K562 (cell line): ENCODE measurements at regions not wholly inside any gene's neighbourhood (a gene's known extent, or its start where the extent isn't known, plus 50 kb on each side); places are given as distances from the start of the nearest gene placed in this dataset.

Experiments used
- ARHGAP35 ChIP-seq: fragments of 450-650 bp; IDR thresholded peaks from 2 replicates; pipeline ENCODE4 v1.6.1; 2018; ENCODE audit not compliant: partially characterized antibody
- ARID2 ChIP-seq: fragments of 450-650 bp; IDR thresholded peaks from 2 replicates; pipeline ENCODE4 v1.6.1; 2017; ENCODE audit warnings: antibody characterized with exemption, mild to moderate bottlenecking
- CHD7 ChIP-seq: fragments of 200-600 bp; sonication (generic); IDR thresholded peaks from one replicate; pipeline ENCODE4 v1.6.1; 2012; ENCODE audit warnings: mild to moderate bottlenecking, low read depth, low read length, inconsistent platforms
- DPF2 ChIP-seq: fragments of 450-650 bp; IDR thresholded peaks from 2 replicates; pipeline ENCODE4 v1.6.1; 2016
- MAZ ChIP-seq, 2 experiments: fragments of 450-650 bp in 1 of 2; sonication (generic) in 1 of 2; formaldehyde crosslinking; IDR thresholded peaks in 1 of 2; conservative IDR thresholded peaks in 1 of 2; 2 replicates each; pipeline versions ENCODE4 v1.4.0 to v1.5.0; 2020; ENCODE audit warnings: mild to moderate bottlenecking in 1 of 2, missing genetic modification reagents in 1 of 2
- TFAM ChIP-seq: fragments of 250-450 bp; sonication (Bioruptor Pico); conservative IDR thresholded peaks from 2 replicates; pipeline ENCODE4 v1.5.0; 2021; ENCODE audit warnings: mild to moderate bottlenecking, moderate library complexity
- ZNF395 ChIP-seq: fragments of 200-800 bp; sonication (Bioruptor generic); IDR thresholded peaks from 2 replicates; pipeline ENCODE4 v1.6.1; 2017; ENCODE audit warnings: missing genetic modification characterization, missing compliant biosample characterization

GRCh38 chr4:65050786-65051185, 619.5 kb downstream of the EPHA5 start (continued):
- TF ChIP-seq CHD7 (no peak), ARHGAP35 (no peak), ARID2 (no peak), DPF2 (no peak), MAZ (CRISPR knock-in tag; conservative IDR thresholded peaks at IDR 0.05 in 1 of 2, IDR thresholded peaks at IDR 0.05 in 1 of 2) (no peak), ZNF395 (CRISPR knock-in tag) (no peak), TFAM (CRISPR knock-in tag) (no peak)
- TF ChIP-seq, all 486 proteins: peak for 0
